Suppressor macrophage (primary cell): ENCODE measurements at regions not wholly inside any gene's neighbourhood (a gene's known extent, or its start where the extent isn't known, plus 50 kb on each side); places are given as distances from the start of the nearest gene placed in this dataset.

Experiments
- DNase-seq, 4 experiments: peaks; one replicate each; pipeline ENCODE4 v3.0.0-alpha.2; 2020 to 2022

DNA sequence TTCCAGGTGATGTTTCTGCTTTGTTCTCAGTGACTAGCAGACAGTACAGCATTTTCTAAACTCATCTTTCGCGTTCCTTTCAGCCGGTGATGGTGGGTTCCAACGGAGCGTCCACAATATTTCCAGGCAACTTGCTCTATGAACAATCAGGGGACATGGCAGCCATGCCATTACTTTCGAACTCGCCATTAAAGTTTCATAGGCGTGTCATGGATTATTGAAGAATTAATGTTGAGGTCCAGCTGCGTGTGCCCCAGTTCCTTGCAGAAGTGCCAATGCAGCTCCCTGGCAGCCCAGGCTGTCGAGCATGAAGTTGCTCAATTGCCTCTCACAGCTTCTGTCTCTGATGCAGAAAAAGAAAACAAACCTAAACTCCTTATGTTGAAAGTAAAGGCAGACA lies 262.2 kb downstream of the IRX2 start:
- no peak for DNase-seq

DNA sequence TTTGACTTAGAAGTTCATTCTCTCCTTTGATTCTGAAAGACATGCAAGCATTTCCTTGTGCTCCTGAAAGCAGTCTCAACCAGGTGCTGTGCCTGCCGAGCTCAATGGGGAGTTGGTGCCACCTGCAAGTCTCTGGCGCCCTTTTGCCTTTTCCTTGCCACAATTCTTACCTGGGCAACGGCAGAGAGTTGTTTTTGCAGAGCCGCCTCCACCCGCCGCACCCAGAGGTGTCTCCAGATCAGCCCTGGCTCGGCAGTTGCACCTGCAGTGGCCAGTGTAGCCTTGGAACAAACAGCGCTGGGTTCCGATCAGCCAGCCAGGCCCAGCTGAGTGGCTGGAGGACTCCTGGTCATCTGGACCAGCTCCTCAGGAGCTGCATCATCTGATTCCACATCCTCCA lies 262.9 kb downstream of the IRX2 start:
- no peak for DNase-seq

DNA sequence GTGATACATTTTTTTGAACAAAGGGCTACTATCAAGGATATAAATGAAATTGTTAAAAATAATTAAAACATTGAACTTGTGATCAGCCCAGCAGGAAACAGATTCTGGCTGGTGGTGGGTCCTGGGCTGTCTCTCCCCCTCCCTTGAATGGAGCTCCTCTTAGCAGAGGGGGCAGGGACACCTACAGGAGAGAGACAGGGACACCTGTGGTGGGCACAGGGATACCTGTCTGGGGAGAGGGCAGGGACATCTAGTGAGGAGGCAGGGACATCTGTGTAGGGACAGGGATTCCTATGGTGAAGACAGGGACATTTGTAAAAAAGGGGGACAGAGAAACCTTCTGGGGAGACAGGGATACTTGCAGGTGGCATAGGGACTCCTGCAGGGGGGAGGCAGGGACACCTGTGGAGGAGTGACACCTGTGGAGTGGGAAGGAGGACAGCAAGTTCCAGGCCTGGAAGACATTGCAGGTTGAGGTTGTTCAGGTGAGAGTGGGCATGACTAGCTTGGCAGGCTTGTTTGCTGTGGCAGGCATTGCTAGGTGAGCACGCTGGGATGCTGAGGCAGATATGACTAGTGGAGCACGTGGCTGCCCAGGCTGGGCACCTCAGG lies 264.2 kb downstream of the IRX2 start:
- DNase-seq: no peak

DNA sequence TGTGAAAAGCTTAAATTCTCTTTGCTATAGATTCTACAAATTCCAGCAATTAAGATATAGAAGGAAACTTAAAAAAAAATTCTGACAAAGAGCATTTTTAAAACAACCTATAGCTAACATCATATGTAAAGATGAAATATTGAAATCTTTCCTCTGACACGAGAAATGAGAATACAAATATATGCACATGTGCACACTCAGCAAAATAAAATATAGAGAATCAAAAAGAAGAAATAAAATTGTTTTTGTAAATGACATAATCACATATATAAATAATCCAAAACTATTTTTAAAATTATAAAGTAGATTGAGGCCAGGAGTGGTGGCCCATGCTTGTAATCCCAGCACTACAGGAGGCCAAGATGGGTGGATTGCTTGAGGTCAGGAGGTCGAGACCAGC lies 265.1 kb downstream of the IRX2 start:
- no peak for DNase-seq

DNA sequence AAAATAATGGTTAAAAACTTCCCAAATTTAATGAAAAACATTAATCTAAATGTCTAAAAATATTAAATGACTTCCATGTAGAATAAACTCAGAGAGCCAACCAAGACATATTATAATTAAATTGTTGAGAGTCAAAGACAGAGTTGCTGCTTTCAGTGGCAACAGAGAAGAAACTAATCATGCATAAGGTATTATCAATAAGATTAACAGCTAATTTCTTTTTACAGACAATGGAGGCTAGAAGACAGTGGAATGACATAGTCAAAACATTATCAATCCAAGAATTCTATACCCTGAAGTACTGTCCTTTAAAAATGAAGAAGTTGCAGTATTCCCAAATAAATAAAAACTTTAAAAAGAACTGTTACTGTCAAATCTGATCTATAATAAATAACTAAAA lies 268.7 kb downstream of the IRX2 start:
- no peak for DNase-seq

DNA sequence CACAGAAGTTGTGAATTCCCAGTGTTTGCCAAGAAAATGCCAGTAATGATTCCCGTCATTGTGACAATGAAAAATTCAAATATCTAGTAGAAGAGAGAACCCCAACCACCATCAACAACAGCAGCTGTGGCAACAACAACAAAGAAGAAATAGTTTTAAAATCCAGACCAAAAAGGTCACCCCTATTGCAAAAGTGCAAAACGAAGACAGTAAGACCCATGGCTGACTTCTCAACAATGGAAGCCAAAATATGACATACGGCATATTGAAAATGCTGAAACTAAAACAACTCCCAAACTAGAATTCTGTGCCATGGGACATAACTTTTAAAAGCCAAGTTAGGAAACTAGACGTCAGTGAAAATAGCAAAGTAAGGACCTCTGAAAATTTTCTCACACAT lies 270.6 kb downstream of the IRX2 start:
- DNase-seq: no peak

DNA sequence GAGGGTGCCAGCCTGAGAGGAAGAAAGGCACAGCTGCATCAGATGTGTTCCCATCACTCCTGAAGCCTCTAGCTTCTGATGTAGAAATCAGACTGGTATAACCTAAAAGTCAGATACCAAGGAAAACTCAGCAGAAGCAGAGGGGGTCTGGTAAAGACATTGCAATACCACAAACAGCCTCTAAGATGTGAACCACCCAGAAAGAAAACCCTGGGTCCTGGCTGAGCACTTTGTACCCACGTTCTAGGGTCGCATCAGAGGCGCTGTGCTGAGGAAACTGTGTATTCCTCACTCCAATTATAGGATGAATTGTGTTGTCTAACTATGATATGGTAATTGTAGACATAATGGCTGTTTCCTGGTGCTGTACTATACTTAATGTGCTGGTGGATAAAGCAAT lies 275.6 kb downstream of the IRX2 start:
- no peak for DNase-seq

DNA sequence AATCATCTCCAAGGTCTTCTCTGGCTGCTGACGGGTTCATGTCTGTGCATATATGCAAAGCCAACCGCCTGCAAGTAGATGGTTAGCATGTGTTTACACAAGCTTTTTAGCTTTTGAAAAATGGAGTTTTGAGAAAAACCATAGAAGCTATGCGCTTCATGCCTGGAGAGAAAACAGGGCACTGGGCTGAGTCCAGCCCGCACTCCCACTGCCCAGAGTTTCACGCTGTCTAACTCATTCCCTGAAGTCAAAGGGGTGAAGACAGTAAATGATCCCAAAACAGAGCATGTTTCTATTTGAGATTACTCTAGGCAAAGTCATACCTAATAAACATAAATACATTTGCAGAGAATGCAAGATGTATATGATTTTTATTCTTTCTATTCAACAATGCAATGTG lies 278.8 kb downstream of the IRX2 start:
- no peak for DNase-seq

DNA sequence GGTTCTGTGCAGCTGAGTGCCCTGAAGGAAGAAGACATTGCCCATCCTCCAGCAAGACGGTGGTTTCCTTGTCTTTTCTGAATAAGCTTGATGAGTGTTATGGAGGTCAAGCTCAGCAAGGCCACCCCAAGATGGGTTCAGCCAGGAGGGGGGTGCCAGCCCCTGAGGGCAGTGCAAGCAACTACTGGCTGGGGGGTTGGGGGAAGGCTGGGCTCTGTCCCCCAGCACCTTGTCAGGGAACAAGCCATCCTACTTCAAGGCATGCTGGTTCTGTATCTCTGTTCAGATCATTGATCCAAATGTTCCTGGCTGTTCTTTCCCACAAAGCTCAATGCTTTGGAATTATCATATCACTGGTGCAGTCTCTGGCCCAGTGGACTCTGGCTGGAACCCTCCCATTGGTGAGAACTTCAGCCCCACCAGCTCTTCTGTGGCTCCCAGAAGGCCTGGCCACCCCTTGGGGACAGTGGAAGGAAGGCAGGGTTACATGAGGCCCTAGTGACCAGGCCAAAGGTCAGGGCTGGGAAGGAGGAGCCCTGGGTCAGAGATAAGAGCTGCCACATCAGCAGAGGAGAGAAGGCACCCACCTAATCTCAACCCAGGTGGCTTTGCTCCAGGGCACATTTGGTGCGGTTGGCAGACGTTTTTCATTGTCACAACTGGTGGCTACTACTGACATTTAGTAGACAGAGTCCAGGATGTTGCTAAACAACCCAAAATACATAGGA lies 280.2 kb downstream of the IRX2 start:
- DNase-seq: no peak

DNA sequence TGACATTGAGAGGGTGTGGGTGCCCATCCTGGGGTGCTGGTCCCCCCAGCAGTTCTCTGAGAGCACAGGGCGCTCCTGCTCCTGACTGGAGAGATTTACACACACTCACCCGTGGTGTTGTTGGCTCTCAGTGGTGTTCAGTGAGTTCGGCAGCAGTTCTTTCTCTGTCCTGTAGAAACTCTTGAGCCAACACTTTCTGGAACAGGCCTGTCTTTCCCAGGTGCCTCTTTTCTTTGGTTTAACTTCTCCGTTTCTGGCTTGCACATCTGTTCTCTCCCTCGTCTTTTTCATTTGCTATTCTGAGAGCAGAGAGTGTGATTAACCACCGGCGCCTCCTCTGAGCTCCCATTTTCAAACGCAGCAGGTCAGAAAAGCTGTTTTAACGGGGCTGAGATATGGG lies 284.5 kb downstream of the IRX2 start:
- no peak for DNase-seq

DNA sequence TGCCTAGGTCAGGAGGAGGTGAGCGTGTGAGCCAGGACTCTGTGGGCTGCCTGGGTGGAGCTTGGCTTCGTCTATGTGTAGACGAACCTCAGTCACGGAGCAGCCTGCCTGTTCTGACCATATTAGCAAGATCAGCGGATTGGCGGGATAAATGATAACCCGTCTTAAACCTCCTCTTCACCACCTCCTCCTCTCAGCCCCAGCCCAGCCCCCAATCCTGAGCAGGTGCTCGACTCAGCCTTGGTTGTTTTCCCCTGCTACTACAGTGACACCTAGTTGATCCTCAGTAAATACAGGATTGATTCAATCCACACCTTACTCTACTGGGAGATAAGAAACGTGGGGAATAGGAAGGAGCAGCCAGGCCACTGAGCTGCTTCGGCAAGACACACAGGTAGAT lies 286.1 kb downstream of the IRX2 start:
- DNase-seq: no peak

DNA sequence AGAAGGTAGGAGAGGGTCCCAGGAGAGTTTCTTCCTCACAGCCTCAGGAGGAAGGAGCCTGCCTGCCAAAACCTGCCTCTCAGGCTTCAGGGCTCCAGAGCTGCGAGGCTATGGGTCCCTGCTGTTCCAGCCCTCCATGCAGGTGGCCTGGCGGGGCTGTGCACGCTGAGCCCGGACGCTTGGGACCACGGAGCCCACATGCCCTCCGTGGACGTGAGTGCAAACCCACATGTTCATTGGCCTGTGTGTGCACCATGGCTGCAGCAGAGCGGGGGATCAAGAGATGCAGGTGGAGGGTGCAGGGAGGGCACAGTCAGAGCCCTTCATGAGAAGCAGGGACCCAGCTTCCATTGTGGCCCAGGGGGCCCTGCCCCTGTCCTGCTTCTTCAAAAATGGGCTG lies 287.3 kb downstream of the IRX2 start:
- DNase-seq: no peak

DNA sequence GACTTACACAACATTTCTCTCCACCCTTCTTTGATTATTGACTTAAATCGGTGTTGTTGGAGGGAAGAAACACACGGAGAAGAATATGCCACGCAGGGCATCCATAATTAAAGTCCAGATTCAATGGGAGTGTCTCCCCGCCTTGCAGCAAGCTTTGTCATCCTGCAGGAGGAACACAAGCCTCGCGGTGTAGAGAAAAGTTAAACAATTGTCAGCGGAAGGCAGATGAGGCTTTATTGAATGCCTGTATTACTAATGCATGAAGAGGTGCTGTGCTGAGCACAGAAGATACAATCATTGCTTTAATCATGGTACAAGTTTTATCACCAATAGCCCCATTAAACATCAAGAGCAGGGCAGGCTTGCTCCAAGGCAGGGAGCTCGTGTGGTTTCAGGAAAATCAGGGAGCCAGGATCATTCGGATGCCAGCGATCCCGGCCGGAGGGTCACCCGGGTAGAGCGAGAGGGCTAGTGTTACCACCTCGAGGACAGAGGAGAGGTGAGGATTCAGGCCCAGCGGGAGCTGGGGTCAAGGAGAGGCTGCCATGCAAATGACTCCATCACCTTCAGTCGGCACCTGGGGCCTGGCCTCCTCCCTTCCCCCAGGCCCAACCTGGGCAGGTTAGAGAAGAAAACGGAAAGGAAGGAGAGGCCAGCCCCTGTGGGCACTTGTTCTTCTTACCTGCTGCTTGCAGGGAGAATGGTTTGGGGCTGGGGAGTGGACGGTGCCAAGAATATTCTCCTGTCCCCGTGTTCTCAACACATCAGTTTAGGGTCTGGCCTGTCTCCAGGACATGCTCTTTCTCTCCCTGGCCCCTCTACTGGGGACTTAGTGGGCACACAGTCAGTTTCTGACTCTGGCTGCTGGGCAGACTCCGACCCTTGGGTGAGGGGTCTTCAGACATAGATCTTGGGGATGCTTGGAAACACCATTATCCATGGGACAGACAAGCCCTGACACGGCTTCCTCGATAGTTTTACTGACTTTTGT lies 289.5 kb downstream of the IRX2 start:
- DNase-seq: no peak

DNA sequence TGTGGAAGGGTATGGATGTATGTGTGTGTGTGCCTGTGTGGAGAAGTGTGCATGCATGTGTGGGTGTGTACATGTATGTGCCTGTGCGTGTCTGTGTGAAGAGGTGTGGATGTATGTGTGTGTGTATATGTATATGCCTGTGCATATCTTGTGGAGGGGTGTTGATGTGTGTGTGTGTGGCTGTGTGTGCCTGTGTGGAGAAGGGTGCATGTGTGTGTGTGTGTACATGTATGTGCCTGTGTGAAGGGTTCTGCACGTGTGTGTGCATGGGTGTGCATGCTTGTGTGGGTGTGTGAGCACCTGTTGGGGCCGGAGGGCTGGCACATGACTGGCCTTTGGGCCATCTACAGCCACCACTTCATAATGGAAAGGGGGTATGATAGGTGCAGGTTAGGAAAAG lies 291.4 kb downstream of the IRX2 start:
- DNase-seq: no peak

DNA sequence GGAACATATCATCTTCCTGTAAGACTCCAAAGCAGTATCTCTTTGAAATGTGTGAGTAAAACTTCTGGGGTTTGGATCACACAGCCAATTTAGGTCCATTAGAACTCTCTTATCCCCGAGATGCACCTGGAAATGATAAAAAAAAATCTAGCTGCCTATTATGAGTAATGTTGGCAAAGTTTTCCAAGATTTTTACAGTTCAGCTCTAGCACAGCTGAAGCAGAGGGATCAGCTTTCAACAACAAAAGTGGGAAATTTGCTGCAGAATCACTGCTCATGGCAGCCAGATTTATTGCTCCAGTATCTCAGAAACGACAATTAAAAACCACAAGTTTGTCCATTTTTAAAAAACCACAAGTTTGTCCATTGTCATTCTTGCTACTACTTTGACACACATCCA lies 292.2 kb downstream of the IRX2 start:
- DNase-seq: no peak

DNA sequence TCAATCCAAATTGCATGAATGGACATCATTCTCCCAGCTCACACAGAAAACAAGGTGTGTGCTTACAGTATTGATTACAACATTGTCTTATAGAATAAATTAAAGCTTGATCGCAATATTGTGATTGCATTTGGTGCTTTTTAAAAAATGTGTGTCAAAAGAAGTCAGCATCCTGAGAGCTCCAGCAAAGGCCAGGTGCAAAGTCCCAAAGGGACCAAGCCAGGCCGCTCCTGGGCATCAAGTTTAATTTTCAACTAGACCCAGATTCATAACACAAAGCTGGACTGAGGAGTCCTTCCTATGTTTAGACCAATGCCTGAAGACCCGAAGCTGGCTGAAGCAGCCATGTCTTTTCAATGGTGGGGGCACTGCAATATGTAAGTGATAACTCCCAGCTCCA lies 295.6 kb downstream of the IRX2 start:
- no peak for DNase-seq

DNA sequence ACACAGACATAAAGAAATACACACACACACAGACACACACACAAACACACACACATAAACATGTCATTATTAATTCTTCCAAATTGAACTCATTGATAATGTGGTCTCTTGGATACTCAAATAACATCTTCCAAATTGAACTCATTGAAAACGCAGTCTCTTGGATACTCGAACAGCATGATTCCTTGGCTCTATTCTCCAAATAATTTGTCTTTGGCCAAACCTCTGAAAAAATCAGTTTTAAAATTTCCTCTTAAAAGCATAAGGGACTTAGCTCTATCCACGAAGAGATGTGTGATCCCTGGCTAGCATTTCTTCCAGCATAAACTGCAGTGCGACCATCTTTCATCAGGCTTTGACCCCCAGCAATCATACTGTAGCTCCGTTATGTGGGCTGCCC lies 296.6 kb downstream of the IRX2 start:
- no peak for DNase-seq

DNA sequence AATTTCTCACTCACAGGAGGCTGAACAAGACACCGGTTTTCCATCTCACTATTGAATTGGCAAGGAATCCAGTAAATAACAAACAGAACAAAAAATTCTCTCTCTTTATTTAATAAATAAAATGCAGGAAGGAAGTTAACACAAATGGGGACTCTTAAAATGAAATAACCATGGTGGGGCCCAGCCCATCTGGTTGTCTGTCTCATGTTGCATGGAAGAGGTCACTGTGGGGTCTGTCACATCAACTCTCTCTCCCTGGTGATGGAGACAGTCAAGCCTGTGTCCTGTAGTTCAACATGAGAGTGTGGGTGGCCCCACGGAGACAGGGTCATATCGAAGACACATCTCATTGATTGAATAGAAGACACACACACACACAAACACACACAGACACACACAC lies 297.7 kb downstream of the IRX2 start:
- DNase-seq: no peak

DNA sequence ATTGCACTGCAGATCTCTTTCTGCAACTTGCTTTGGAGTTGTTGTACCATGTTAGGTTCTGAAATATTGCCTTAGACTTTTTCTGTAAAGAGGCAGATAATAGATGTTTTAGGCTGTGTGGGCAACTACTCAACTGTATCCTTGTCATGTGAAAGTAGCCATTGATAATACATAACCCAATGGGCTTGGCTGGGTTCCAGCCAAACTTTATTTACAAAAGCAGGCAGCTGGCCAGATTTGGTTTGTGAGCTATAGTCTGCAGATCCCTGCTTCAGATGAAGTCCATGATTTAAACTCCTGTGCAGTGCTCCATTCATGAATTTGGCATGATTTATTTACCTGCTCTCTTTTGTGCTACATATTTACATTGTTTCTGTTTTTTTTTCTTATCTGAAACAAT lies 300.4 kb downstream of the IRX2 start:
- no peak for DNase-seq

DNA sequence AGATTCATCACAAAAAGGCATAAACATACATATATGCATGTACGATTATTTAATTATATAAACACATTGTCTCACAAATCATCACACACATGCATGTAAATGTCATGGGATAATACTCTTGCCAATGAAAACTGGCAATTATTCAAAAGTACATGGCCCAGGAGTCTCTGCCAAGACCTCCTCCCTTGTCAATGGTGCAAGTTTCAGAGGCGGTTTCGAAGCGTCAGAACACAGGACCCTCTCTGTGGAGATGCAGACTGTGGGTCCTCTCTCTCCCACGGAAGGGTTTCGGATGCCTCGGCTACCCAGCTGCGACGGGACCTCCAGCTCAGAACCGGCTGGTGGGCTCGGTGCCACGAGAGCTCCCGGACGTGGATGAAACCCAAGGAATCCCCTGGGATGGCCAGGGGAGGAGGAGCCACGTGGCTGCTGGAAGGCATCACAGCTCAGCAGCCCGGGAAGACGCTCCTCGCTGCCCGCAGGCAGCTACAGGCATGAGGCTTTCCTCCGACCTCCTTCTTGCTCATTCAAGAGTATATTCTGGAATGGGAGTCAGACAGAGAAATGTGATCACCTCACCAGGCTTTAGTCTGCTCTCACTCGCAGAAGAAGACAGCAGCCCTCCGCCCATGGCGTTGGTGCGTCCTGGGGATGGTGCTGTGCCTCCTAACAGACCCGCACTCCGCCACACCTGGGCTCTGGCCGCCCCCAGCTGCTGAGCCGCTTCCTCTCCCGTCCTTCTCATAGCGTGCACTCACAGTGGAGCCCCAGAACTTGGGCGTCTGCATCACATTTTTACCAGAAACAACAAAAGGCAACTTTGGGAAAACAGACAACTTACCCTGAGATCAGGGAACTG lies 308.8 kb downstream of the IRX2 start:
- no peak for DNase-seq

DNA sequence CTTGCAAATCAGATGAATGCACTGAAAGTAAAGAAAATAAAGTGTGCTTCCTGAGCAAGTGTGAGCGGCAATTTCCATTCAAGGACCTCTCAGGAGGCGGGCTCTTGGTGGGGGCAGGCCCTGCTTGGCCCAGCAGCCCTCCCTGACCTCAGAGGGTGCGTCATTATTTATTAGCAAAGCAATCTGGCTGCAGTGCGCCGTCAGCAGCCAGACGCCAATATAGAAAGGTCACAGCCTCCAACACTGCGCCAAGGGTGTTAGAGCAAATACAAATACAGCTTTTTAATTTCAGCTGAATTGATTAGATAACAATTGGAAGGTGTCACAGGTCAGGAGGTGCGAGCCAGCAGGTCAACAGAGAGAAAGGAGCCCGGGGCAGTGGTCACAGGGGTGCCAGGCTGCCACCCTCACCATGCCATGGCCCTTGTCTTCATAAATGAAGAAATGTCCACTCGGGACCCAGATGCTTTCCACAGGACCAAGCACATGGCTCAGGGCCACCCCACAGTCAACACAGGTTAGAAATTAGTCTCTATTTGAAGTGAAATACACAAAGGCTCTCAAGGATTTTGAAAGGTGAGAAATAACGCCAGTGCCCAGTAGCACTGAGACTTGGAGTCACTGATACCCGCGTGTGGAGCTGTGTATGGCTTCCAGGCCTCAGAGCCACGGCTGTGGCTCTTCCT lies 309.8 kb downstream of the IRX2 start:
- no peak for DNase-seq

DNA sequence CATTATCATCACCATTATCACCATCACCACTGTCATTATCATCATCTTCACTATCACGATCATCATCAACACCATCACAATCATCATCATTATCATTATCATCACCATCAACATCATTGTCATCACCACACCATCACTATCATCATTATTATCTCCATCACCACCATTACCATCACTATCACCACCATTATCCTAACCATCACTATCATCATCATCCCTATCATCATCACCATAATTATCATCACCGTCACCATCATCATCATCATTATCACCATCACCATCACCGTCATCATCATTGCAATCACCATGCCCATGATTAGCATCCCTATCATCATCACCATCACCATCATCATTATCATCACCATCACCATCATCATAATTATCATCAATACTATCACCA lies 311.9 kb downstream of the IRX2 start:
- no peak for DNase-seq
